Astrocyte of the spinal cord (primary cell): ENCODE measurements at regions not wholly inside any gene's neighbourhood (a gene's known extent, or its start where the extent isn't known, plus 50 kb on each side); places are given as distances from the start of the nearest gene placed in this dataset.
A peak's percentile ranks its signal among the peaks of the same experiment; 100 is the strongest.

Source experiments
- DNase-seq: peaks from one replicate; pipeline ENCODE4 v3.0.0; 2011; ENCODE audit warnings: low read depth, low spot score
- H3K4me3 ChIP-seq: 2 replicates; pipeline ENCODE4 v1.5.1; 2011; ENCODE audit warnings: low read depth, mild to moderate bottlenecking, low read length, moderate library complexity
- CTCF ChIP-seq: IDR thresholded peaks from 2 replicates; pipeline ENCODE4 v1.5.1; 2012; ENCODE audit warnings: low read depth, mild to moderate bottlenecking, low read length, inconsistent platforms
- in situ Hi-C: cut with HindIII; loops from 2 replicates; pipeline ENCODE4 v1.10.0; 2017; ENCODE audit warnings: low sequenced_read_pairs

- in situ Hi-C loops, result no loop called here
- DNase-seq, result no peak
- H3K4me3 ChIP-seq, result no peak overlapping the region
- TF ChIP-seq CTCF, result no peak
Measured at GRCh38 chr7:121493553-121493952, 97.4 kb upstream of the FAM3C start.

- H3K4me3 ChIP-seq, result no peak overlapping the region
- in situ Hi-C loops, result no loop called here
- DNase-seq, result no peak
- TF ChIP-seq CTCF, result no peak
Measured at GRCh38 chr7:121490309-121490708, 94.2 kb upstream of the FAM3C start.

GRCh38 chr7:121489440-121489839 lies 93.3 kb upstream of the FAM3C start:
- in situ Hi-C loops, result no loop called here
- H3K4me3 ChIP-seq, result no peak overlapping the region
- no peak for TF ChIP-seq CTCF
- DNase-seq, result no peak

- in situ Hi-C loops, result no loop called here
- H3K4me3 ChIP-seq, result no peak overlapping the region
- TF ChIP-seq CTCF, result no peak
- DNase-seq, result no peak
Measured at GRCh38 chr7:121488111-121488650, 92.1 kb upstream of the FAM3C start.

- H3K4me3 ChIP-seq, result no peak overlapping the region
- no peak for DNase-seq
- in situ Hi-C loops, result no loop called here
- no peak for TF ChIP-seq CTCF
Measured at GRCh38 chr7:121486590-121486989, 90.5 kb upstream of the FAM3C start.

GRCh38 chr7:121485467-121486243 lies 89.5 kb upstream of the FAM3C start:
- no peak for TF ChIP-seq CTCF
- in situ Hi-C loops, result no loop called here
- DNase-seq, result peak; percentile 14
- H3K4me3 ChIP-seq, result no peak overlapping the region
